GM18858 (cell line): ENCODE measurements at regions not wholly inside any gene's neighbourhood (a gene's known extent, or its start where the extent isn't known, plus 50 kb on each side); places are given as distances from the start of the nearest gene placed in this dataset.

Source experiments
- ATAC-seq: cut with Tn5 transposase; IDR thresholded peaks from one replicate; pipeline ENCODE4 v1.9.1; 2021; ENCODE audit not compliant: unreplicated experiment

DNA sequence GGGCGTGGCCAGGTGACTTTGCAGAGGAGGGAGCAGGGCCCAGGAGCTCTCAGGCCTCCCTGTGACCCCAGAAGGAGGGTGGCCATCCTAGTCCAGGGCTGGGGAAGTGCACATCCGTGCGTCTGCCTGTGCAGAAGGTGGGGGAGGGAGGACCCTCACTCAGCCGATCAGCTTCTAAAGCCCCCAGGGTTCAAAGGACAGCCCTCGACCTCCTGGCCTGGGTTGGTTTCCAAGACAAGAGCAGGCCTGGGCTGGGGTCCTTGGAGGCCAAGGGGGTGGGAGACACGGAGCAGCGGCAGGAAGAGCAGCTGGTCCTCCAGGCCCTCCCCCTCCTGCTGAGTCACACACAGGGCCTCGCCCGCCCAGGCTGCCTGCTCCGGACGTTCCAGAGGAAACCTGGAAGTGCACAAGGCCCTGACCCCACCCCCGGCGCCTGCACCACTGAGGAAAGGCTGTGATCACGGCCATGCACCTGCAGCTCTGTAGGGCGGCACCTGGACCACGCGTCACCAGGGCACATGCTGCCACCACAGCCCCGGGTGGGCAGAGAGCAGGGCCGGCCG is 67.1 kb upstream of the ZNF469 start:
- no peak for ATAC-seq

DNA sequence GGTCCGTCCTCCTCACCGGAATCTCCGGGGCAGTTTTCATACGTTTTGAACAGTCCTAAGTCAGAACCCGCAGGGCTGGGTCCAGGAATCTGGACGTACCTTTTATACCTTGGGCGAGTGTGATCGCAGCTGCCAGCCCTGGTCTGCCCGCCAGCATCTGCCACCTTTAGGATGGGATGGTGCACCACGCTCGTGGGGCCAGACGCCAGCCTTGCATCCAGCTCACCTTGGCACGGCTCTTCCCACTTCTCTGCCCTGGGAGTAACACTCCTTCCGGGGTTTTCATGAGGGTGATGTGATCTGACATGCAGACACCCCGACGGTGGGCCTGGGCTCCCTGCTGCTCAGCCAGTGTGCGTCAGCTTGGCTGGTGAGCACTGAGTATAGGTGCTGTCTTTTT is 66.6 kb upstream of the ZNF469 start:
- ATAC-seq, result no peak

DNA sequence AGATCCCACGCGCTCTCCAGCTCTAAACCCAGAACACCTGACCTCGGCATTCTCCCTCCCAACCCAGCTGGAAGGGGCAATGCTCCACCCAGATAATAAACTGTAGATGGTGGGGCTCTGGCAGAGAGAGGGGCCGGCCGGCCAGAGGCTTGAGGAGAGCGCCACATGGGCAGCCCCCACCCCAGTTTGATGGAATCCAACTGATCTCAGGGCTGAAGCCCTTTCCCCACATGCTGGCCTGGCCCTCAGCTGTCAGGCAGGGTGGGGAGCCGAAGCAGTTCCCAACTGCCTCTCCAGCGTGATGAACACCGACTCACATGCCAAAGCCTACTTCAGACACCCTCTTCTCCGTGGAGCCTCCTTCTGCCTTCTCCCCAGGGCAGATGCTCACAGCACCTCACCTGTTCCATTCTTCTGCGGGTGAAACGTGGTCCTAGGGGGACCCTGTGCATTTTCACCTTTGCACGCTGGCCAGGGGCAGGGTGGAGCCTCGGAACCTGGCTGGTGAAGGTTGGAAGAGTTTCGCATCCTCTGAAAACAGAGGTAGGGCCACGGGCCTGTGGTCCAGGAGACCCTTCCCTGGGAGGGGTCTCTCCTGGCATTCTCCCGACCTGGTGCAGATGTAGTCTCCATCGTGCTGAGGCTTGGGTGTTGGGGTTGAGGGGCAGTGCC is 65.7 kb upstream of the ZNF469 start:
- ATAC-seq, result no peak

DNA sequence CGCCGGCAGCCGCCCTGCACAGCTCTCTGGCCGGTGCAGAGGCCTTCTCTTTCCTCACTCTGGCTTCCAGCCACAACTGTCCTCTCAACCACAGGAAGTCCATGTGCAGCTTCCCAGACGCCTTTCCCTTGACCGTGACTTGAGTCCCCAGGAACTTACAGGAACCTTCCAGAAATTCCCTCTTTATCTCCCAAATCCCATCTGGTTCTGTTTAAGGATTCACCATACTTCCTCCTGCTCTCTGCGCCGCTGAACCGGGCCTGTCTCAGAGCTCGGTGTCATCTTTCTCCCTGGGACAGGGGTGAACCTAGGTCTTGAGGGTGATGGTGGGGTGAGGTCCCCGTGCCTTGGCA is 65.2 kb upstream of the ZNF469 start:
- no peak for ATAC-seq

DNA sequence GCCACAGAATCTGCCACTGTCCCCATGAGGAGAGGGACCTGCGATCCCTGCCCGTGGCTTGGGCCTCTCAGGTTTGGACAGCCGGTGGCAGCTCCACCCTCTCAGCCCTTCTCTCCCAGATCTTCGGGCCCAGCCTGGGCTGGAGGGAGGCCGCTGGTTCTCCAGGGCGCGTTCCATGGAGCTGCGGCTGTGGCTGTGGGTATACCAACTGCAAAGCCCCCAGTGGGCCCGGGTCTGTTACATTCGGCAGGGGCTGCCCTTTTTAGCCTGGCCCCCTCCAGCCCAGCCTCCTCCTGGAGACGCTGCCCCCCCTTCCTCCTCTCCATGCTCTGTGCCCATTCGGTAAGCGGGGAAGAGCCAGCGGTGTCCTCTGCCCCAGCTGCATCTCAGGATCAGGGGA is 64.7 kb upstream of the ZNF469 start:
- no peak for ATAC-seq

GRCh38 chr16:88318521-88318920 is 64.2 kb upstream of the ZNF469 start:
- no peak for ATAC-seq

- no peak for ATAC-seq
Observed at GRCh38 chr16:88319116-88319965, 63.4 kb upstream of the ZNF469 start.

- ATAC-seq, result no peak
Observed at GRCh38 chr16:88320947-88321634, 61.7 kb upstream of the ZNF469 start.

DNA sequence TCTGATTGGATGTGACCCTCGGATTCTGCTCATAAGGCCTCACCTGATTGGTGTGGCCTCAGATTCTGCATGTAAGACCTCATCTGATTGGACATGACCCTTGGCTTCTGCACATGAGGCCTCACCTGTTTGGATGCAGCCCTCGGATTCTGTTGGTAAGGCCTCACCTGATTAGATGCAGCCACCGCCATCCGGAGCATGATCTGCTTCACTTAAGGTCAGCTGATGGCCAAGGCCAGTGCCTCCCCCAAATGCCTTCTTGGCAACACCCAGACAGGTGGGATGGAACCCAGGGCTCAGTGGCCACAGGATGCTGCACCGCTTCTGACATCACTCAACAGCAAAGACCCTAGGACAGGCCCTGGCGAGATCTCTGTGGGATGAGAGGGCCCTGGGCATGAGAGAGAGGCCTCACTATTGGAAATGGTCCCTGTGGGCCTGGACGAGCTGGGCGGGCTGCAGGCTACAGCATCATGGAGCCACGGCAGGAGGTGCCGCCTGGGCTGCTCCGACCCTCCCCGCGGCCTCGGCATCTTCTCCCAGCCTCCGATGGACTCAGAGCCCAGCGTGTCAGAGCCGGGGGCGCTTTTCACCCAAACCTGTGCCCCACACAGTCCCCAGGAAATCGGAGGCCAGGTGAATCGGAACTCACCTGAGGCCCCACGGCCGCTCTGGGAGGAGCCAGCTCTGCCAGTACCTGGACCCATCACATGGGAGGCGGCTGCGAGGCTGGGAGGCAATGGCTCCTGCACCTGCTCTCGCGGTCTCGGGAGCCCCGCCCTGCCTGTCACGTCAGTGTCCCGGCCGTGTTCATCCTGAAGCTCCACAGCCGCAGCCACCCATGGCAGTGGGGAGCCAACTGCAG is 60.9 kb upstream of the ZNF469 start:
- no peak for ATAC-seq

DNA sequence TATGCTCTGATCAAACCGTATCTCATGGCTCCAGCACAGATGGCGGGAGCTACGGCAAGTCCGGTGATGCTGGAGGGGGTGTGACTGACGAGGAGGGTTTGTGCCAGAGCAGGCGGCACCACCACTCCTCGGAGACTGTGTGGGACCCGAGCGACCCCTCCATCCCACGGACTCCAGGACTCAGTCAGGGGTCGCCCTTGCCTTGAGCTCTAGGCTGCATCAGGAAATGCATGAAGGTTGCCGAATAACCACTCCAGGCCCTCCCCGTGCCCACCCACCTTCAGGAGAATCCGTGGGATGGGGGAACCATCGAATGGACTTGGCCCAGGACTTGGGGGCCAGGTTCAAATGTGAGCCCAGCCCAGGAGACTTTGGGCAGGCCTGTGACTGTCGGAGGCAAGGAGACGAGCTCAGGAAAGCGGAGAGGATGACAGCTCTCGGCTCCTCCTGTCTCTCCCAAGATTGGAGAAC is 60.2 kb upstream of the ZNF469 start:
- no peak for ATAC-seq

DNA sequence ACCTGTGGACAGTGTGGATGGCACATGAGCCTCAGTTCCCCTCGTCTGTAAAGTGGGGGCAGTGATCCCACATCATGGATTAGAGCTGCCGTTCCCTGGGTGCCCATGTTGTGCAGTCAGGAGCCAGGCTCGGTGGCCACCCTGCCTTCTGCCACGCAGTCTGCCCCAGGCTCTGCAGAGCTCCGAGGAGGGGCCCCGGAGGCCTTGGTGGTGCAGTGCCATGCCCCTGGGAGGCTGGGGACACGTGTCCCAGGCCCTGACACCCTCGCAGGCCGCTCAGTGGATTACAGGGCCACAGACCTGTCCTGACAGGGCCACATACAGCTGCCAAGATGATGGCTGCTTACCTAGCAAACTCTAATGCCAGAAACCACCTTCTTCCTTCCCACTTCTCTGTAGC is 59.7 kb upstream of the ZNF469 start:
- ATAC-seq, result no peak

DNA sequence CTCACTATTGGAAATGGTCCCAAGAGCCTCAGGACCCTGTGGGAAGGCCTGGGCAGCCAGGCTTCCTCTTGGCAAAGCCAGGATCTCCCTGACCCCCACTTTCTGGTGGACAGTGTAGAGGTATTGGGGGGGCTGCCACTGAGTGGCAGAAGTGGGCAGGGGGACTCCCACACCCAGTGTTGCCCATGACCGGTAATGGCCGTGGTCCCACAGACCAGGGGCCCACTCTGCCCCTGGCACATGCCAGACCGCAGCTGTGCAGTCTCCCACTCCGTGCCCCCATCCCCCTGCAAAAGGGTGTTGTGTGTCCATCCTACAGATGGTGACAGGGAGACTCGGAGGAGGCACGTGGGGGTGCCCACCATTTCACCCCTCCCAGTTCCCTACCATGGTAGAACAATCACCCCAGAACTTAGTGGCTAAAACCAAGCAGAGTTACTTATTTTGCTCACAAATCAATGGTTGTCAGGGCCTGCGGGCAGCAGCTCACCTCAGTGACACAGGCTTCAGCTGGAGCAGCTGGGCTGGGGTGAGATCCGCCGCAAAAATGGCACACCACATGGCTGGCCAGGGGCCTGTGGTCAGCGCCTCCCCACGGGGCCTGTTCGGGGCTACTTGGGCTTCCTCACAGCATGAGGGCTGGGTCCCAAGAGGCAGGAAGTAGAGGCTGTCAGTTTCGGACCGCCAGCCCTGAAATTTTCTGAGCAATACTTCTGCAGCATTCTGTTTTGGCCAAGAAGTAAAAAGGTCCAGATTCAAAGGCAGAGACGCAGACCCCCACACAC is 59.0 kb upstream of the ZNF469 start:
- ATAC-seq, result no peak

- no peak for ATAC-seq
Observed at GRCh38 chr16:88325087-88325750, 57.5 kb upstream of the ZNF469 start.

GRCh38 chr16:88325976-88326375 is 56.8 kb upstream of the ZNF469 start:
- ATAC-seq, result no peak

GRCh38 chr16:88326611-88327485 is 55.9 kb upstream of the ZNF469 start:
- ATAC-seq, result no peak

DNA sequence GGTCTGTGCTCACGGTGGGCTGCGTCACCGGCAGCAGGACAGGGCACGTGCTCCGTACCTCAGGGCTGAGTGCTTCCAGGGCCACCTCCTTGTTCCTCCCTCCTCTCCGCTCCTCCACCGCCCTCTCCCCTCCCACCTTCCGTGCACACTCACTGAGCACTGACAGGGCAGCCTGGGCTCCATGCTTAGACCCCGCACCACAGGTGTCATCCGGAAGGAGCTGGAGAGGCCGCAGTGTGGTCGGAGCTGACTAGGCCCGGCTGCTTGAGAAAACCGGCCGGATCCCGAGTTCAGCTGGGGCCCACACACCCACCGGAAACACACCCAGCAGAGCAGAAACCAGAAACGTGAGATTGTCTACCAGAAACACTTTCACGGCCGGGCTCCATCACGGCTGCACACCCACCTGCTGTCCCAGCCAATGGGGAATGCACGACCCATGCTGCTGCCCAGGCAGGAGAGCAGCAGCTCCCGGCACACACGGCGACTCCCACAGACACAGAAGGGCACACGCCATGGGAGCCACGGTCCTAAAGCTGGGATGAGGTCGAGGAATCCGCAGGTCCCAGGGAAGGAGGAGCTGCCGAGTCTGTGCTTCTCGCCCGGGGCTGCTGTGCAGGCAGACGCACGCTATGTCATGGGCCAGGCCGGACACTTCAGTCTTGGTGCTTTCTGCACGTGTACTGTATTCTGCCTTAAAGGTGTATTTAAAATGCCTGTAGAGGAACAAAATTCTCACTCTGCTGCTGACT is 55.0 kb upstream of the ZNF469 start:
- no peak for ATAC-seq

- no peak for ATAC-seq
Observed at GRCh38 chr16:88328313-88328980, 54.3 kb upstream of the ZNF469 start.
